ENCODE measurements at regions not wholly inside any gene's neighbourhood (a gene's known extent, or its start where the extent isn't known, plus 50 kb on each side); places are given as distances from the start of the nearest gene placed in this dataset.
"Not testable (repeated sequence)": the region's sequence is repeated elsewhere in the genome, so short reads cannot be mapped to it uniquely, and the experiment has no call there.

DNA sequence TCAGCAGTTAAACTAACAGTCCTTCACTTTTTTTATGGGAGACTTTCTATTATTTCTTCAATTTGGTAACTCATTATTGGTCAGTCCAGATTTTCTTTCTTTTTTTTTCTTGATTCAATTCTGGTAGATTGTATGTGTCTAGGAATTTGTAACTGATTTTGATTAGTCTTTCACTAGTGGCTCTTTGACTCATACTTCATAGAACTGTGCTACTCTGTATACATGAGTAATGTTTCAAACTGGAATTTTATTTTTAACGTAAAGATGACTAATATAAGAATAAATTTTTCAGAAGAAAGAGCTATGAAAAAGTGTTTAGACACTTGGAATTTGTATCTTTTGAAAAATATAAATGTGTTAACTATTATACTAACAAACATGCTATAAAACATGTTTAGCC lies 813.0 kb downstream of the TRAM1L1 start:
- TF ChIP-seq CTCF (IDR thresholded peaks at IDR 0.05; ENCODE audit: borderline replicate concordance, control extremely low read depth, extremely low read depth, insufficient read depth, missing control alignments) = no peak
- DNase-seq (ENCODE audit: low spot score) = no peak
- in situ Hi-C loops (cut with MboI; ENCODE audit: low sequenced_read_pairs, unreplicated experiment) = no loop called here

DNA sequence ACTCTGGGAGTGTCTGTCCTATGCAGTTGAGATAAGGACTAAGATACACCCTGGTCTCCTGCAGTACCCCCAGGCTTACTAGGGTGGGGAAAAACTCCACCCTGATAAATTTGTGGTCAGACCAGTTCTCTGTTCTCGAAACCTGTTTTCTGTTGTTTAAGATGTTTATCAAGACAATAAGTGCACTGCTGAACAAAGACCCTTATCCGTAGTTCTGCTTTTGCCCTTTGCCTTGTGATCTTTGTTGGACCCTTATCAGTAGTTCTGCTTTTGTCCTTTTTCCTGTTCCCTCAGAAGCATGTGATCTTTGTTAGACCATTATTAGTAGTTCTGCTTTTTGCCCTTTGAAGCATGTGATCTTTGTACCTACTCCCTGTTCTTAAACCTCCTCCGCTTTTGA lies 824.4 kb downstream of the TRAM1L1 start:
- DNase-seq (ENCODE audit: low spot score); in situ Hi-C loops (cut with MboI; ENCODE audit: low sequenced_read_pairs, unreplicated experiment): not testable (repeated sequence)

DNA sequence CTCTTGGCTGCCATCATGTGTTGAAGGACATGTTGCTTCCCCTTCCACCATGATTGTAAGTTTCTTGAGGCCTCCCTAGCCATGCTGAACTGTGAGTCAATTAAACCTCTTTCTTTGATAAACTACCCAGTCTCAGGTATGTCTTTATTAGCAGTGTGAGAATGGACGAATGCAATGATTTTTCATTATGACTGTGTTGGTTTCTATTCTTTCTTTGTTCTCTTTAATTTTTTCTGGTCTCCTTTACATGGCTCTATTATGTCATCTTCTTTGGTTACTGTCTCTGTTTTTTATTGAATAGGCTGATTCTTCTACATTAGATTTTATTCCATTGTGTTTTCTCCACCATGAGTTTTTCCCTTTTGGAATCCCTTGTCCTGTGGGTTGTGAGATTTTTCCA lies 840.6 kb downstream of the TRAM1L1 start:
- no peak for DNase-seq (ENCODE audit: low spot score)
- TF ChIP-seq CTCF (IDR thresholded peaks at IDR 0.05; ENCODE audit: borderline replicate concordance, control extremely low read depth, extremely low read depth, insufficient read depth, missing control alignments) = no peak
- in situ Hi-C loops (cut with MboI; ENCODE audit: low sequenced_read_pairs, unreplicated experiment) = no loop called here

DNA sequence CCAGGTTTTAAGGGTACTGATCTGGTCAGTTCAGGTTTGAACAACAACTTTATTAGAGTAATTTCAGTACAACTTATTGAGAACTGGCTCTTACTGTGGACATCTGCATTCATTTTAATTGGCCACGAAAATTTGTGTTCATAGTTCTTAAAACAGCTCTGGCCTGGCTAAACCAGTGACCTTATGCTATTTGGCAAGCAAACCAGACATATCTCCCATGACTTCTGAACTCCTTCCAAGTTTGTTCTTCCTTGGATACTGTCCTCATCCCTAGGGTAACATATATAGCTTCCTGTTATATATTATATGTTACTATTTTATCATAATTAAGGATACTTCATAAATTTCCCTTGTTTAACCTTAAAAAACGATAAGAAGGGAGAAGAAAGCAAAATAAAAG lies 841.9 kb downstream of the TRAM1L1 start:
- in situ Hi-C loops (cut with MboI; ENCODE audit: low sequenced_read_pairs, unreplicated experiment) = no loop called here
- DNase-seq (ENCODE audit: low spot score) = no peak
- TF ChIP-seq CTCF (IDR thresholded peaks at IDR 0.05; ENCODE audit: borderline replicate concordance, control extremely low read depth, extremely low read depth, insufficient read depth, missing control alignments) = no peak

- TF ChIP-seq CTCF (IDR thresholded peaks at IDR 0.05; ENCODE audit: borderline replicate concordance, control extremely low read depth, extremely low read depth, insufficient read depth, missing control alignments) = no peak
- DNase-seq (ENCODE audit: low spot score) = no peak
- in situ Hi-C loops (cut with MboI; ENCODE audit: low sequenced_read_pairs, unreplicated experiment) = no loop called here
These were observed 851.4 kb downstream of the TRAM1L1 start for GRCh38 chr4:116233971-116234370.

DNA sequence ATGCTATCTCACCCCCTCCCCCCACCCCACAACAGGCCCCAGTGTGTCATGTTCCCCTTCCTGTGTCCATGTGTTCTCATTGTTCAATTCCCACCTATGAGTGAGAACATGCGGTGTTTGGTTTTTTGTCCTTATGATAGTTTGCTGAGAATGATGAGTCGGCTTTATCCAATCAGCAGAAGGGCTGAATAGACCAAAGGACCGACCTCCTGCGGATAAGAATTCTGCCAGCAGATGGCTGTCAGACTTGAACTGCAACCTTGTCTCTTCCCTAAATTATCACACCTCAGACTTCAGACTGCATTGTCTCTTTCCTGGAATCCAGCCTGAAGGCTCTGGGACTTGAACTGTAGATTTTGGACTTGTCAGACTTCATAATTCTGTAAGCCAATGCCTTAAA lies 853.4 kb downstream of the TRAM1L1 start:
- DNase-seq (ENCODE audit: low spot score); in situ Hi-C loops (cut with MboI; ENCODE audit: low sequenced_read_pairs, unreplicated experiment): not testable (repeated sequence)

GRCh38 chr4:116229420-116229819 lies 856.0 kb downstream of the TRAM1L1 start:
- in situ Hi-C loops (cut with MboI; ENCODE audit: low sequenced_read_pairs, unreplicated experiment) = no loop called here
- no peak for TF ChIP-seq CTCF (IDR thresholded peaks at IDR 0.05; ENCODE audit: borderline replicate concordance, control extremely low read depth, extremely low read depth, insufficient read depth, missing control alignments)
- no peak for DNase-seq (ENCODE audit: low spot score)

- DNase-seq (ENCODE audit: low spot score) = no peak
- in situ Hi-C loops (cut with MboI; ENCODE audit: low sequenced_read_pairs, unreplicated experiment) = no loop called here
- TF ChIP-seq CTCF (IDR thresholded peaks at IDR 0.05; ENCODE audit: borderline replicate concordance, control extremely low read depth, extremely low read depth, insufficient read depth, missing control alignments) = no peak
These were observed 862.2 kb downstream of the TRAM1L1 start for GRCh38 chr4:116223040-116223732.
